ENCODE measurements at regions not wholly inside any gene's neighbourhood (a gene's known extent, or its start where the extent isn't known, plus 50 kb on each side); places are given as distances from the start of the nearest gene placed in this dataset.

- H3K27ac ChIP-seq, result no peak overlapping the region
- TF ChIP-seq CTCF (conservative IDR thresholded peaks at IDR 0.05) (no peak), ZFX (IDR thresholded peaks at IDR 0.05) (no peak)
Measured at GRCh38 chr17:70658840-70659239, 489.5 kb downstream of the KCNJ2 start.

- TF ChIP-seq ZFX (IDR thresholded peaks at IDR 0.05) (no peak), CTCF (conservative IDR thresholded peaks at IDR 0.05) (no peak)
- H3K27ac ChIP-seq, result no peak overlapping the region
Measured at GRCh38 chr17:70661342-70662222, 492.2 kb downstream of the KCNJ2 start.

DNA sequence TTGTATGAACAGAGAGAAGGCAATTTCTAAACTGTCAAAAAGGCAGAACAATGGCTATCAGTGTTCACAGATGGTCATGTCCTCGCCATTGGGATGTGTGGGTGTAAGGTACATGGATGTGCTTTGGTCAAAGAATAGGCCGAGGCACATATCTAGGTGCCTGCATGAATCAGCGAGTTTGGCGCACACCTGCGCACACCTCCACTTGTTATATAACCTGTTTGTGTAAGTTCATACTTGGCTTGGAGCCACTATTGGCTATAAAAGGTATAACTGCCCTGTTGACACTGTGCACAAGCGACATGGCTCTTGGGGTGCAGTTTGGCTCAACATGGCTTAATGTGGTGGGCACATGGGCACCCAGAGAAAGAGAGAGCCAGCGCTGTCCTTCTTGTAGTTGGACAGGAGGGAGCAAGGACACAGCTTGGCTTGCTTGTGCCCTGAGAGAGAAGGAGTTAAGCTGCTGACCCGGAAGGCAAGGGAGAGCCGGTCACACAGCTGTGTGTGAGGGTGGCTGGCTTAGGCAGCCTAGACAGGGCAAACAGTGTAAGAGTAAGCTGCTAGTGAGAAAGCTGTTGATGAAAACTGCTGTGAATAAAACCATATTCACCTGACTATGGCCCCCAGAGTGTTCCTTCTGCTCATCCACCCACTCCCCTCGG, 499.1 kb downstream of the KCNJ2 start:
- no peak for TF ChIP-seq CTCF (conservative IDR thresholded peaks at IDR 0.05)
- no peak overlapping the region for H3K27ac ChIP-seq

- TF ChIP-seq ZFX (IDR thresholded peaks at IDR 0.05), result no peak
- no peak for TF ChIP-seq CTCF (conservative IDR thresholded peaks at IDR 0.05)
- no peak overlapping the region for H3K27ac ChIP-seq
Measured at GRCh38 chr17:70668938-70669778, 499.8 kb downstream of the KCNJ2 start.

GRCh38 chr17:70674061-70674460, 504.7 kb downstream of the KCNJ2 start:
- TF ChIP-seq ZFX (IDR thresholded peaks at IDR 0.05) (no peak), CTCF (conservative IDR thresholded peaks at IDR 0.05) (no peak)
- no peak overlapping the region for H3K27ac ChIP-seq

DNA sequence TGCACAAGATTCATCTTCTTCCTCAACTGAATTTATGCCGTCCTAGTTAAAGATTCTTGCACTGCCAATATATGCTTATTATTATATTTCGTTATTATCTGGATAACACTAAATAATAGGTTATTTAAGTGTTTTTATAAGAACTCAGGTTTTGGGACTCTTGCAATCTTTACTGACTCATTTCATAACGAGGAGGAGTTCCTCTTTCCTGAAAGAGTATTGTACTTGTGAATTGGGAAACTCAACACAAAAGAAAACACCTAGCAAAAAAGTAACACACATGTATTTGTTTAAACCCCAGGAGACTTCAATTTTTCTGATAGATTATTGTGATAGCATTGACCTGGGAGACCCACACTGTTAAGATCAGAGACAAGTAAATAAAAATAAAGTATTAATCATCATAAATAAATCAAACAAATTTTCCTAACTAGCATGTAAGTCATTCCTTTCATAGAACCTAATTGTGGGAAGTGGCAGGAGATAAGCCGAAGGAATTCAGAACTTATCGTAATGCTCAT, 505.8 kb downstream of the KCNJ2 start:
- no peak for TF ChIP-seq ZFX (IDR thresholded peaks at IDR 0.05)
- no peak for TF ChIP-seq CTCF (conservative IDR thresholded peaks at IDR 0.05)

More for the DNA sequence above, 505.8 kb downstream of the KCNJ2 start:
- no peak overlapping the region for H3K27ac ChIP-seq
